ENCODE measurements at regions not wholly inside any gene's neighbourhood (a gene's known extent, or its start where the extent isn't known, plus 50 kb on each side); places are given as distances from the start of the nearest gene placed in this dataset.

- TF ChIP-seq CTCF (conservative IDR thresholded peaks at IDR 0.05) = no peak
- TF ChIP-seq EZH2 (IDR thresholded peaks at IDR 0.05; ENCODE audit: low read depth) = no peak
Observed at GRCh38 chr16:55058576-55058975, 127.9 kb downstream of the IRX5 start.
